IMR-90 (cell line): ENCODE measurements at regions not wholly inside any gene's neighbourhood (a gene's known extent, or its start where the extent isn't known, plus 50 kb on each side); places are given as distances from the start of the nearest gene placed in this dataset.

Experiments
- ATAC-seq: fragments of 200-7000 bp; cut with Tn5 transposase; 2 replicates; pipeline ENCODE4 v1.9.1; 2020; ENCODE audit warnings: low read depth, mild to moderate bottlenecking, moderate library complexity
- BruUV-seq: library from RNA; stranded (reverse); fragments of 400-500 nt; replicated peaks from 2 replicates; lab custom pipeline; 2021; lab: Mats Ljungman, UMichigan
- CTCF ChIA-PET: fragments of 300-600 bp; formaldehyde crosslinking; extraction: SDS; loops from one replicate; lab custom pipeline; 2021; ENCODE audit warnings: antibody characterized with exemption; lab: Yijun Ruan, JAX
- POLR2A ChIA-PET: fragments of 300-600 bp; sonication (Branson Sonifier 250); formaldehyde crosslinking; loops from one replicate; lab custom pipeline; 2022; ENCODE audit warnings: antibody characterized with exemption; ENCODE audit not compliant: unreplicated experiment; lab: Charles Lee
- DNase-seq: peaks from one replicate; pipeline ENCODE4 v3.0.0; 2013
- H2AFZ ChIP-seq: replicated peaks from 2 replicates; pipeline ENCODE3; 2013; ENCODE audit warnings: low read length, mild to moderate bottlenecking; ENCODE audit not compliant: poor library complexity
- H2AK5ac ChIP-seq: 2 replicates; pipeline ENCODE4 v1.6.1; 2013; ENCODE audit warnings: low read depth, low read length, inconsistent platforms
- H2AK9ac ChIP-seq: replicated peaks from 2 replicates; pipeline ENCODE3; 2013; ENCODE audit warnings: mild to moderate bottlenecking, low read depth, low read length, moderate library complexity; ENCODE audit not compliant: poor library complexity
- H2BK120ac ChIP-seq: 2 replicates; pipeline ENCODE4 v1.6.1; 2013; ENCODE audit warnings: low read depth, low read length, inconsistent platforms
- H2BK15ac ChIP-seq: 3 replicates; pipeline ENCODE4 v1.6.1; 2013; ENCODE audit warnings: low read depth, low read length, inconsistent platforms
- H2BK20ac ChIP-seq: 2 replicates; pipeline ENCODE4 v1.6.1; 2013; ENCODE audit warnings: low read depth, mild to moderate bottlenecking, inconsistent platforms, low read length, moderate library complexity
- H2BK5ac ChIP-seq: 2 replicates; pipeline ENCODE4 v1.6.1; 2013; ENCODE audit warnings: mild to moderate bottlenecking, low read depth, low read length, inconsistent platforms; ENCODE audit not compliant: poor library complexity, severe bottlenecking
- H3K14ac ChIP-seq: replicated peaks from 2 replicates; pipeline ENCODE4 v1.6.1; 2013; ENCODE audit warnings: low read depth, low read length, inconsistent platforms
- H3K18ac ChIP-seq: 2 replicates; pipeline ENCODE4 v1.6.1; 2013; ENCODE audit warnings: low read depth, low read length, control low read depth
- H3K23ac ChIP-seq: 2 replicates; pipeline ENCODE4 v1.6.1; 2013; ENCODE audit warnings: low read depth, low read length, inconsistent platforms
- H3K27ac ChIP-seq: 2 replicates; pipeline ENCODE4 v1.5.1; 2013; ENCODE audit warnings: mild to moderate bottlenecking, control low read depth, low read length; ENCODE audit not compliant: insufficient read depth
- H3K27me3 ChIP-seq: 2 replicates; pipeline ENCODE4 v1.6.1; 2013; ENCODE audit warnings: low read length; ENCODE audit not compliant: control insufficient read depth, insufficient read depth
- H3K36me3 ChIP-seq: 2 replicates; pipeline ENCODE4 v1.6.1; 2013; ENCODE audit warnings: low read length, mixed read lengths; ENCODE audit not compliant: control insufficient read depth, insufficient read depth
- H3K4ac ChIP-seq: 2 replicates; pipeline ENCODE4 v1.6.1; 2013; ENCODE audit warnings: low read depth, low read length, inconsistent platforms
- H3K4me1 ChIP-seq: 2 replicates; pipeline ENCODE4 v1.6.1; 2013; ENCODE audit warnings: low read length, mixed read lengths; ENCODE audit not compliant: control insufficient read depth, insufficient read depth
- H3K4me2 ChIP-seq: 2 replicates; pipeline ENCODE4 v1.6.1; 2013; ENCODE audit warnings: low read depth, mild to moderate bottlenecking, control low read depth, low read length, moderate library complexity
- H3K4me3 ChIP-seq: 2 replicates; pipeline ENCODE4 v1.5.1; 2013; ENCODE audit warnings: low read depth, mild to moderate bottlenecking, control low read depth, low read length, moderate library complexity; ENCODE audit not compliant: insufficient read depth
- H3K56ac ChIP-seq: 2 replicates; pipeline ENCODE4 v1.6.1; 2013; ENCODE audit warnings: low read length, inconsistent platforms; ENCODE audit not compliant: insufficient read depth; ENCODE audit errors: extremely low read depth
- H3K79me1 ChIP-seq, 2 experiments: 2 replicates each; pipeline ENCODE4 v1.6.1; 2013; ENCODE audit warnings: low read length in 2 of 2, inconsistent platforms in 1 of 2, low read depth in 1 of 2
- H3K9ac ChIP-seq: 2 replicates; pipeline ENCODE4 v1.6.1; 2013; ENCODE audit warnings: low read depth, low read length, control low read depth
- H3K9me1 ChIP-seq: 2 replicates; pipeline ENCODE4 v1.6.1; 2013; ENCODE audit warnings: low read length, inconsistent platforms; ENCODE audit not compliant: insufficient read depth
- H3K9me3 ChIP-seq: 2 replicates; pipeline ENCODE4 v1.6.1; 2013; ENCODE audit warnings: low read length; ENCODE audit not compliant: control insufficient read depth, insufficient read depth
- H4K20me1 ChIP-seq: 2 replicates; pipeline ENCODE4 v1.6.1; 2013; ENCODE audit warnings: low read length, inconsistent platforms; ENCODE audit not compliant: insufficient read depth
- H4K5ac ChIP-seq: 2 replicates; pipeline ENCODE4 v1.6.1; 2013; ENCODE audit warnings: mild to moderate bottlenecking, low read depth, low read length, control low read depth
- H4K8ac ChIP-seq, 2 experiments: 2 replicates each; pipeline ENCODE4 v1.6.1; 2013; ENCODE audit warnings: low read depth in 2 of 2, low read length in 2 of 2, control low read depth in 1 of 2, inconsistent platforms in 1 of 2
- H4K91ac ChIP-seq: 2 replicates; pipeline ENCODE4 v1.6.1; 2013; ENCODE audit warnings: low read depth, low read length, inconsistent platforms; ENCODE audit not compliant: insufficient read depth
- BHLHE40 ChIP-seq: fragments of 150-350 bp; IDR thresholded peaks from 2 replicates; pipeline ENCODE4 v1.6.1; 2016; ENCODE audit warnings: mild to moderate bottlenecking, low read depth, low read length
- CEBPB ChIP-seq: IDR thresholded peaks from 2 replicates; pipeline ENCODE4 v1.6.1; 2012; ENCODE audit warnings: low read depth, low read length, improper control_type of control experiment
- FOS ChIP-seq: fragments of 150-350 bp; IDR thresholded peaks from 2 replicates; pipeline ENCODE4 v1.6.1; 2016; ENCODE audit warnings: low read depth, low read length
- MXI1 ChIP-seq: IDR thresholded peaks from 2 replicates; pipeline ENCODE4 v1.6.1; 2012; ENCODE audit warnings: low read depth, mild to moderate bottlenecking, low read length, moderate library complexity, borderline replicate concordance
- RAD21 ChIP-seq: IDR thresholded peaks from 2 replicates; pipeline ENCODE4 v1.6.1; 2012; ENCODE audit warnings: low read length, improper control_type of control experiment
- RCOR1 ChIP-seq: IDR thresholded peaks from 2 replicates; pipeline ENCODE4 v1.6.1; 2012; ENCODE audit warnings: mild to moderate bottlenecking, low read length, improper control_type of control experiment; ENCODE audit not compliant: insufficient replicate concordance
- RFX5 ChIP-seq: IDR thresholded peaks from 2 replicates; pipeline ENCODE4 v1.8.0; 2012; ENCODE audit warnings: low read depth, mild to moderate bottlenecking, low read length, moderate library complexity
- WGBS, 2 experiments: methylation state at CpG; one replicate each; pipeline versions ENCODE4 v1.1.5 to v1.1.7; 2013; ENCODE audit warnings: missing lambda C conversion rate in 2 of 2; ENCODE audit not compliant: insufficient read length in 1 of 2; ENCODE audit errors: extremely low coverage in 2 of 2; 5-methylcytosine and 5-hydroxymethylcytosine counted together
- dilution Hi-C: fragments of 300-500 bp; cut with HindIII; formaldehyde crosslinking; loops from one replicate; pipeline ENCODE4 v1.14.3; 2018; ENCODE audit warnings: low sequenced_read_pairs; ENCODE audit not compliant: unreplicated experiment
- in situ Hi-C: fragments of 300-500 bp; cut with MboI; formaldehyde crosslinking; loops from 3 replicates; pipeline ENCODE4 v1.14.3; 2019; ENCODE audit warnings: low sequenced_read_pairs, inconsistent platforms, mixed read lengths
- intact Hi-C: fragments of 100-400 bp; cut with micrococcal nuclease; formaldehyde crosslinking; loops from 2 replicates; pipeline ENCODE4 v1.10.0; 2022
- TF ChIP-seq, protein P1 (sequence below): fragments of 150-350 bp; IDR thresholded peaks from 2 replicates; pipeline ENCODE4 v1.6.1; 2016; ENCODE audit warnings: low read depth, mild to moderate bottlenecking, low read length, moderate library complexity, borderline replicate concordance
- TF ChIP-seq, protein P2 (sequence below): conservative IDR thresholded peaks from 2 replicates; pipeline ENCODE4 v1.5.1; 2012; ENCODE audit warnings: mild to moderate bottlenecking, low read depth, low read length, improper control_type of control experiment
- TF ChIP-seq, protein P3 (sequence below): fragments of 150-350 bp; IDR thresholded peaks from 2 replicates; pipeline ENCODE4 v1.6.1; 2017; ENCODE audit warnings: mild to moderate bottlenecking, antibody characterized with exemption, low read length, low read depth

DNA sequence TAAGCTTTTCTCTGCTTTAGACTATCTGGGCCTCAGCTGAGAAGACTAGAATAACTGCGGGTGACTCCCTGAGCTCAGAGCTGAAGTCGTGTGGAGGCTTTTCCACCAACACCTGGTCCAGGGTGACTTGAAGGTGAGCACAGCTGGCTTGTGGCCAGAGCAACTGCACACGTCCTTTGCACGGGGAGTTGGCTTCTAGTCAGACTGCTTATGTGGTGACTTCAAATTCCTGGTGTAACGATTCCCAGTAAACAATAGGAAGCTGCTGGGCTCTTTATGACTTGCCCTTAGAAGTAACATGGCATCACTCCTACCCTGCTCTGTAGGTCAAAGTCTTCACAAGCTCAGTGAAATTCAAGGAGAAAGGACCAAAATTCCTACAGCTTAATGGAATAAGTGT lies 800.6 kb upstream of the CDH6 start:
- Histone ChIP-seq H4K5ac (no peak overlapping the region), H3K9ac (no peak overlapping the region), H2AFZ (no peak overlapping the region), H4K91ac (no peak overlapping the region), H3K4ac (no peak overlapping the region), H2AK9ac (no peak overlapping the region), H4K8ac (no peak overlapping the region), H2BK15ac (no peak overlapping the region), H2AK5ac (no peak overlapping the region), H2BK120ac (no peak overlapping the region), H3K23ac (no peak overlapping the region), H3K27ac (no peak overlapping the region), H4K20me1 (no peaks in the 10 kb centered on the region), H3K14ac (no peak overlapping the region), H3K27me3 (no peaks in the 10 kb centered on the region), H3K18ac (no peak overlapping the region), H3K79me1 (no peaks in the 10 kb centered on the region), H3K4me1 (no peaks in the 10 kb centered on the region), H3K36me3 (no peaks in the 10 kb centered on the region), H3K9me1 (no peaks in the 10 kb centered on the region), H3K9me3 (no peaks in the 10 kb centered on the region), H2BK5ac (no peak overlapping the region), H3K4me3 (no peak overlapping the region), H3K56ac (no peak overlapping the region), H3K4me2 (no peak overlapping the region), H2BK20ac (no peak overlapping the region)
- no peak for ATAC-seq
- no peak for TF ChIP-seq RAD21
- TF ChIP-seq, protein P1, sequence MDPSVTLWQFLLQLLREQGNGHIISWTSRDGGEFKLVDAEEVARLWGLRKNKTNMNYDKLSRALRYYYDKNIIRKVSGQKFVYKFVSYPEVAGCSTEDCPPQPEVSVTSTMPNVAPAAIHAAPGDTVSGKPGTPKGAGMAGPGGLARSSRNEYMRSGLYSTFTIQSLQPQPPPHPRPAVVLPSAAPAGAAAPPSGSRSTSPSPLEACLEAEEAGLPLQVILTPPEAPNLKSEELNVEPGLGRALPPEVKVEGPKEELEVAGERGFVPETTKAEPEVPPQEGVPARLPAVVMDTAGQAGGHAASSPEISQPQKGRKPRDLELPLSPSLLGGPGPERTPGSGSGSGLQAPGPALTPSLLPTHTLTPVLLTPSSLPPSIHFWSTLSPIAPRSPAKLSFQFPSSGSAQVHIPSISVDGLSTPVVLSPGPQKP, result no peak
- no peak for TF ChIP-seq BHLHE40
- TF ChIP-seq MXI1, result no peak
- no peak for TF ChIP-seq RFX5
- no peak for TF ChIP-seq FOS
- TF ChIP-seq CEBPB, result no peak
- TF ChIP-seq, protein P2, sequence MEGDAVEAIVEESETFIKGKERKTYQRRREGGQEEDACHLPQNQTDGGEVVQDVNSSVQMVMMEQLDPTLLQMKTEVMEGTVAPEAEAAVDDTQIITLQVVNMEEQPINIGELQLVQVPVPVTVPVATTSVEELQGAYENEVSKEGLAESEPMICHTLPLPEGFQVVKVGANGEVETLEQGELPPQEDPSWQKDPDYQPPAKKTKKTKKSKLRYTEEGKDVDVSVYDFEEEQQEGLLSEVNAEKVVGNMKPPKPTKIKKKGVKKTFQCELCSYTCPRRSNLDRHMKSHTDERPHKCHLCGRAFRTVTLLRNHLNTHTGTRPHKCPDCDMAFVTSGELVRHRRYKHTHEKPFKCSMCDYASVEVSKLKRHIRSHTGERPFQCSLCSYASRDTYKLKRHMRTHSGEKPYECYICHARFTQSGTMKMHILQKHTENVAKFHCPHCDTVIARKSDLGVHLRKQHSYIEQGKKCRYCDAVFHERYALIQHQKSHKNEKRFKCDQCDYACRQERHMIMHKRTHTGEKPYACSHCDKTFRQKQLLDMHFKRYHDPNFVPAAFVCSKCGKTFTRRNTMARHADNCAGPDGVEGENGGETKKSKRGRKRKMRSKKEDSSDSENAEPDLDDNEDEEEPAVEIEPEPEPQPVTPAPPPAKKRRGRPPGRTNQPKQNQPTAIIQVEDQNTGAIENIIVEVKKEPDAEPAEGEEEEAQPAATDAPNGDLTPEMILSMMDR, result no peak
- TF ChIP-seq RCOR1, result no peak
- TF ChIP-seq, protein P3, sequence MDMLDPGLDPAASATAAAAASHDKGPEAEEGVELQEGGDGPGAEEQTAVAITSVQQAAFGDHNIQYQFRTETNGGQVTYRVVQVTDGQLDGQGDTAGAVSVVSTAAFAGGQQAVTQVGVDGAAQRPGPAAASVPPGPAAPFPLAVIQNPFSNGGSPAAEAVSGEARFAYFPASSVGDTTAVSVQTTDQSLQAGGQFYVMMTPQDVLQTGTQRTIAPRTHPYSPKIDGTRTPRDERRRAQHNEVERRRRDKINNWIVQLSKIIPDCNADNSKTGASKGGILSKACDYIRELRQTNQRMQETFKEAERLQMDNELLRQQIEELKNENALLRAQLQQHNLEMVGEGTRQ, result no peak
- in situ Hi-C loops (no loop called here), intact Hi-C loops (no loop called here), dilution Hi-C loops (no loop called here)
- BruUV-seq, result no TSS peak
- no CpG with 5 or more reads among the region's 5 CpGs for WGBS, 2 experiments
- CTCF ChIA-PET, result no interaction called here
- POLR2A ChIA-PET, result no interaction called here
- no peak for DNase-seq
